Ascending aorta (tissue), 2 donors: ENCODE measurements at regions not wholly inside any gene's neighbourhood (a gene's known extent, or its start where the extent isn't known, plus 50 kb on each side); places are given as distances from the start of the nearest gene placed in this dataset.

Experiments used
- DNase-seq, 2 donors: peaks; one replicate each; pipeline ENCODE4 v3.0.0-alpha.2; 2019; ENCODE audit warnings: low spot score in 2 of 2
- H3K27ac ChIP-seq, 2 donors: fragments of 200-600 bp; sonication (generic); one replicate each; pipeline ENCODE4 v1.5.1; 2016 to 2017; ENCODE audit warnings: mild to moderate bottlenecking in 1 of 2
- H3K27me3 ChIP-seq: fragments of 200-600 bp; sonication (generic); one replicate; pipeline ENCODE4 v1.5.1; 2017
- H3K36me3 ChIP-seq, 2 donors: fragments of 200-600 bp; sonication (generic); one replicate each; pipeline ENCODE4 v1.5.1; 2016
- H3K4me1 ChIP-seq, 2 donors: fragments of 200-600 bp; sonication (generic); one replicate each; pipeline ENCODE4 v1.5.1; 2016 to 2017; ENCODE audit warnings: mild to moderate bottlenecking in 1 of 2
- H3K4me3 ChIP-seq, 2 donors: fragments of 200-600 bp; sonication (generic); one replicate each; pipeline ENCODE4 v1.5.1; 2016 to 2017; ENCODE audit warnings: mild to moderate bottlenecking in 1 of 2
- H3K9me3 ChIP-seq, 2 donors: fragments of 200-600 bp; sonication (generic); one replicate each; pipeline ENCODE4 v1.5.1; 2016
- intact Hi-C: fragments of 100-400 bp; cut with DNase I; formaldehyde crosslinking; loops from one replicate; pipeline ENCODE4 v1.15.1; 2023
- TF ChIP-seq, protein P1 (sequence below), 3 experiments: fragments of 200-600 bp in 2 of 3; fragments of 450-650 bp in 1 of 3; sonication (generic) in 2 of 3; IDR thresholded peaks; one replicate each; pipeline ENCODE4 v1.5.1; 2016 to 2019; ENCODE audit warnings: antibody characterized with exemption in 3 of 3, mild to moderate bottlenecking in 1 of 3, moderate library complexity in 1 of 3

DNA sequence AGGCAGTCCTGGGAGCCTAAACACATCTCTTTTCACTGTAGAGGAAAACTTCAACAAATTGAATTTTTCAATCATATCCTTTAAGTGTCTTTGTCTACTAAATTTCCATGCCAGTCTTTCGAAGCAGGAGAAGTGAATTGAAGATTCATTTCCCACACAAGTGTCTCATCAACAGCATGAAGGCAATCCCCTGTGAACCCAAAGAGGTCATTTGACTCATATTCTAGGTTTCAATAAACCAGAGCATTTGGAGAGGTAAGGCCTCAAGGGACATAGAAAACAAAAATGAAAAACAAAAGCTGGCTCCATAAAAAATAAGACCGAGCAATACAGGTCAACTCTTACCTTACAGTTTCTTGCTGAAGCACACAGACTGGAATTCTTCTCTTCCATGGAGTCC is 94.1 kb upstream of the ATP1B1 start:
- H3K36me3 ChIP-seq, result no peaks in the 10 kb centered on the region
- no peaks in the 10 kb centered on the region for H3K4me1 ChIP-seq
- TF ChIP-seq, protein P1, sequence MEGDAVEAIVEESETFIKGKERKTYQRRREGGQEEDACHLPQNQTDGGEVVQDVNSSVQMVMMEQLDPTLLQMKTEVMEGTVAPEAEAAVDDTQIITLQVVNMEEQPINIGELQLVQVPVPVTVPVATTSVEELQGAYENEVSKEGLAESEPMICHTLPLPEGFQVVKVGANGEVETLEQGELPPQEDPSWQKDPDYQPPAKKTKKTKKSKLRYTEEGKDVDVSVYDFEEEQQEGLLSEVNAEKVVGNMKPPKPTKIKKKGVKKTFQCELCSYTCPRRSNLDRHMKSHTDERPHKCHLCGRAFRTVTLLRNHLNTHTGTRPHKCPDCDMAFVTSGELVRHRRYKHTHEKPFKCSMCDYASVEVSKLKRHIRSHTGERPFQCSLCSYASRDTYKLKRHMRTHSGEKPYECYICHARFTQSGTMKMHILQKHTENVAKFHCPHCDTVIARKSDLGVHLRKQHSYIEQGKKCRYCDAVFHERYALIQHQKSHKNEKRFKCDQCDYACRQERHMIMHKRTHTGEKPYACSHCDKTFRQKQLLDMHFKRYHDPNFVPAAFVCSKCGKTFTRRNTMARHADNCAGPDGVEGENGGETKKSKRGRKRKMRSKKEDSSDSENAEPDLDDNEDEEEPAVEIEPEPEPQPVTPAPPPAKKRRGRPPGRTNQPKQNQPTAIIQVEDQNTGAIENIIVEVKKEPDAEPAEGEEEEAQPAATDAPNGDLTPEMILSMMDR (IDR thresholded peaks at IDR 0.05), result no peak
- DNase-seq, result no peak
- no peaks in the 10 kb centered on the region for H3K27me3 ChIP-seq
- no peaks in the 10 kb centered on the region for H3K9me3 ChIP-seq
- intact Hi-C loops, result no loop called here
- no peak overlapping the region for H3K4me3 ChIP-seq
- no peak overlapping the region for H3K27ac ChIP-seq

DNA sequence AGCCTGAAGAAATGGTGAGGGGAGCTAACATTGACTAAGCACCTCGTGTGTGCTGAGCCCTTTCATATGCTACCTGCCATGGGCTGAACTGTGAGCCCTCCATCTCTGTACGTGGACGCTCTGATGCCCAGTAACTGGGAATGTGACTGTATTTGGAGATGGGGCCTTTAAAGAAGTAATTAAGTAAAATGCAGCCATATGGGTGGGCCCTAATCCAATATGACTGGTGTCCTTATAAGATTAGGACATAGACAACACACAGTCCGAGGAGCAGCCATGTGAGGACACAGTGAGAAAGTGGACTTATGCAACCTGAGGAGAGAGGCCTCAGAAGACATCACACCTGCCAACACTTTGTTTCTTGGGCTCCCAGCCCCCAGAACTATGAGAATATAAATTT is 92.7 kb upstream of the ATP1B1 start:
- Histone ChIP-seq H3K27ac (no peak overlapping the region), H3K9me3 (no peaks in the 10 kb centered on the region), H3K36me3 (no peaks in the 10 kb centered on the region), H3K4me3 (no peak overlapping the region), H3K27me3 (no peaks in the 10 kb centered on the region), H3K4me1 (no peaks in the 10 kb centered on the region)
- intact Hi-C loops, result no loop called here
- TF ChIP-seq, protein P1 (IDR thresholded peaks at IDR 0.05), result no peak
- no peak for DNase-seq

DNA sequence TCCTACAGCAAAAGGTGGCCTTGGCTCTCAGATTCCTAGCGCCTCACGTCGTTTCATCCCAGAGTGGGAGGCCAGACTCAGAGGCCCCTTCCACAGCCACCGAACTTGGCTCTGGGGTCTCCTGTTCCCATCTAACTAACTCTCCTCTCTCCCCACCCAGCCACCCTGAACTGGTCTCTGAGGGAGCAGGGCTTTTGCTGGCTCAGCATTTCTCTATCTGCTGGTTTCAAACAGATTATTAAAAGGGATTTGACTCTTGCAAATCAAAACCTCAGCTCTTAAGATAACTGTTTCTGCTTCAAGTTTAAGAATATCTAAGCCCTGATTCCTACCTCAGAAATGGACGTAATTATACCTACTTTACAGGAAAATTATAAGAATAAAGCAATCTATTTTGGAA is 91.0 kb upstream of the ATP1B1 start:
- intact Hi-C loops, result no loop called here
- H3K4me3 ChIP-seq, result no peak overlapping the region
- DNase-seq, result no peak
- no peaks in the 10 kb centered on the region for H3K36me3 ChIP-seq
- no peaks in the 10 kb centered on the region for H3K9me3 ChIP-seq
- no peaks in the 10 kb centered on the region for H3K4me1 ChIP-seq
- TF ChIP-seq, protein P1 (IDR thresholded peaks at IDR 0.05), result no peak
- no peak overlapping the region for H3K27ac ChIP-seq
- H3K27me3 ChIP-seq, result no peaks in the 10 kb centered on the region

GRCh38 chr1:169018751-169019150 is 87.7 kb upstream of the ATP1B1 start:
- Histone ChIP-seq H3K27me3 (no peaks in the 10 kb centered on the region), H3K36me3 (no peaks in the 10 kb centered on the region), H3K27ac (no peak overlapping the region), H3K4me3 (no peak overlapping the region), H3K9me3 (no peaks in the 10 kb centered on the region), H3K4me1 (no peaks in the 10 kb centered on the region)
- DNase-seq, result no peak
- TF ChIP-seq, protein P1 (IDR thresholded peaks at IDR 0.05), result no peak
- intact Hi-C loops, result no loop called here

DNA sequence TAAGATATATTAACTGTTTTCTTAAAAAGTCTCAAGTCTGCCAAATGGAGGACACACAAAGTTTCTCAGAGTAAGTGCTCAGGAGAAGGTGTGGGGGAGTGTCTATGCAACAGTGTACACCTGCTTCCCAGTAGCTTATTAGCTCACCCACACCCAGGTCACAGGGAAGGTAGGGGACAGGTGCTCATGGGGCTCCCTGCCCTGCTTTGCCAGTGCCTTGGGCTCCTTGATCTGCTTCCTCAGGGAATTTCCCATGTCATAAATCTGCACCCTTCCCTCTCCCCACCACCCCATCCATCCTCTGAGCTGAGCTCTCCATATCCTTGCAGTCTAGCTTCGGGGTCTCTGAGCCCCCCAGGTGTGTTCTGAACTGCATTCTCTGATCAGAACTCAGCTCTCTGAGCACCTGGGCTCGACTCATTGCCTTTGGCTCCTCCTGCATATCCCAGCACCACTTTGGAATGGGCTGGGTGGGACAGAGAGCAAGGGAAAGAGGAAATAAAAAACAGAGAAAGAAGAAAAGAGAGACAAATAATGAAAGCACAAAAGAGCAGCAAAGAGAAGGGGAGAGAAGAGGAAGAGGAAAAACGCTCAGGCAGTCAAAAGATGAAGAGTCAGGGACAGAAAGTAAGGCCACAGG is 87.0 kb upstream of the ATP1B1 start:
- Histone ChIP-seq H3K27ac (no peak overlapping the region), H3K27me3 (no peaks in the 10 kb centered on the region)

More for the DNA sequence above, 87.0 kb upstream of the ATP1B1 start:
- Histone ChIP-seq H3K4me1 (no peaks in the 10 kb centered on the region), H3K4me3 (no peak overlapping the region), H3K9me3 (no peaks in the 10 kb centered on the region), H3K36me3 (no peaks in the 10 kb centered on the region)
- intact Hi-C loops, result no loop called here
- TF ChIP-seq, protein P1 (IDR thresholded peaks at IDR 0.05), result no peak
- DNase-seq, result no peak
